ENCODE measurements at regions not wholly inside any gene's neighbourhood (a gene's known extent, or its start where the extent isn't known, plus 50 kb on each side); places are given as distances from the start of the nearest gene placed in this dataset.

DNA sequence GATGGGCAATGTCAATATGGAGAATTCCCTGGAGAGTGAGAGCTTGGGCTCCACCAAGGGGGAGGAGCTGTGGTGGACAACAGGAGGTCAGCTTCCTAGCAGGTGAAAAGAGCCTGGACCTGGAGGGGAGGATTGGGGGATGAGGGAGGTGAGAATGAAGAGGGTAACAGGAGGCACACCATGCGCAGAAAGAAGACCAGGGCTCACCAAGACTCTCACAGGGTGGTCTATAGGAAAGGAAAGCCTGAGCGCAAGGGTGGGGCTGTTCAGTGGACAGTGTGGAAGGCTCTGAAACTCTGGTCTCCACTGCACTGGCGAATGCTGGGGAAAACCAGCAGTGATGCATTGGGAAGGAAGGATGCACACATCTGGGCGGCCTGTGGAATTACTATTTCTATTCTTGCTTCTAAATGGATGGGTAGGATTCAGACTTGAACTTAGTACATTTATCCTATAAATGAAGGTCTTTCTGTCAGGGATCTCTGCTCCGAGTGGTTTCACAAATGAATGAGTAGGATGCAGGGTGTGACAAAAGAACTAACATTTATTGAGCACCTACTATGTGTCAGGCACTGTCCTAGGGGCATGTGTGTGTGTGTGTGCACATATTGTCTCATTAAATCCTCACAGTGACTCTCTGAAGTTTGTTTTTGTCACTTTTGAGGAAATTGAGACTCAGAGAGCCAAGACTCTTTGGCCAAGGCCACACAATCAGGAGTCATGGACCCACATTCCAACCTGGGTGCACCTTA is 152.7 kb downstream of the CD83 start:
- DNase-seq (ENCODE audit: low spot score) (no peak), ATAC-seq (ENCODE audit: low FRiP score) (no peak)
- TF ChIP-seq CTCF (IDR thresholded peaks at IDR 0.05), result no peak

GRCh38 chr6:14270925-14271788 is 153.6 kb downstream of the CD83 start:
- no peak for TF ChIP-seq CTCF (IDR thresholded peaks at IDR 0.05)
- DNase-seq (ENCODE audit: low spot score) (no peak), ATAC-seq (ENCODE audit: low FRiP score) (peak; percentile 65)

DNA sequence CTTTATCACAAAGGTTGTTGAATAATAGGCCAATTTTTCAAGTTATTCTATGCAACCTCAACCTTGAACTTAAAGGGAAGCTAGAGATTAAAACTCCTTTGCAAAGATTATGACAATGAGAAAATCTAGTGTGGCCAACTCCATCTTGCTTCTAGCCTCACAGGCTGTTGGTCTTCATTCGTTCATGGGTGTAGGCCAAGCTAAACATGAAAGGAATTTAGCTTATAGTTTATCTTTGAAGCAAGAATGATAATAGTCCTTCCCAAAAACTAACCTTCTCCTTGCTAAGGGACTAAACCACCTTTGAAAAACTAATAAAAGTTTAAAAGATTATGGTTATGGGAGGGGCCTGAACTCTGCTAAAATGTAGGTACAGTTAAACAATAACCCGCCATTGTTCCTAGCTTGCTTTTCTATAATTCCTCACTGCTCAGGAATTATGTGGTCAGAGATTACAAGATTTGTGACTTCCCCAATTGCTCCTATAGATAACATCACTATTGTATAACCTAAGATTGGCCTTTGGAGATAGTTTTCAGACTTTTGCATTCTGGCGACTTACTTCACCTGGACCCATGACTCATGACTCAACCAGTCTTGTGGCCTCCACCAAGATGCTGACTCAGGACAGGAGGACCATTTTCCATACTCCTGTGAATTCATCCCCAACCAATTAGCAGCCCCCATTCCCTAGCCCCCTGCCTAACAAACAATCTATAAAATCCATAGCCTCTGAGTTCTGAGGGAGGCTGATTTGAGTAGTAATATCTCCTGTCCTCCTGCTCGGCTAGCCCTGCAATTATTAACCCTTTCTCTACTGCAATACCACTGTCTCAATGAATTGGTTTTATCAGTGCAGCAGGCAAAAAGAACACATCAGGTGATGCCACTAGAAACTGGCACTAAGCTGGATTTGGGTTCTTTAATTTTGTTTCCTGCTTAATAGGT is 154.5 kb downstream of the CD83 start:
- ATAC-seq (ENCODE audit: low FRiP score), result no peak
- TF ChIP-seq CTCF (IDR thresholded peaks at IDR 0.05), result no peak
- DNase-seq (ENCODE audit: low spot score), result no peak

GRCh38 chr6:14272737-14273085 is 155.1 kb downstream of the CD83 start:
- DNase-seq (ENCODE audit: low spot score) (no peak), ATAC-seq (ENCODE audit: low FRiP score) (no peak)
- no peak for TF ChIP-seq CTCF (IDR thresholded peaks at IDR 0.05)

GRCh38 chr6:14273191-14273590 is 155.6 kb downstream of the CD83 start:
- no peak for DNase-seq (ENCODE audit: low spot score)
- no peak for TF ChIP-seq CTCF (IDR thresholded peaks at IDR 0.05)
- ATAC-seq (ENCODE audit: low FRiP score), result no peak

DNA sequence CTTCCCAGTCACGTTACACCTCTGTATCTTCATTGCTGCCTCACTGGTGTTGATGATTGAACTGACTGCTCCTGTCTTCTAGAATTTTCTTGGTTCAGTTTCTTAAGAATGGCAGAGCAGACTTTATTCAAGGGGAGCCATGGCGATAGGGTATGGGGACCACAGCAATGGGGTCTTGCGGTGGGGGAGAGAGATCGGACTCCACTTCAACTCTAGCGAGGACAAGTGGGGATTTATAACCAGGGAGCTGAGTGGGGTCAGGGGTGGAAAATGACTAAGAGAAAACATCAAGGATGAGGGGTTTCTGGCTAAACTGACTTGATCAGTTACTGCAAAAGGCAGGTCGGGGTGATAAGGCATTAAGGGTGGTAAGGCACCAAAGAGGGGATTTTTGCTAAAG is 156.4 kb downstream of the CD83 start:
- DNase-seq (ENCODE audit: low spot score) (no peak), ATAC-seq (ENCODE audit: low FRiP score) (no peak)
- no peak for TF ChIP-seq CTCF (IDR thresholded peaks at IDR 0.05)

Measured in omental fat pad (tissue), 3 donors.